AG08395 (cell line): ENCODE measurements at regions not wholly inside any gene's neighbourhood (a gene's known extent, or its start where the extent isn't known, plus 50 kb on each side); places are given as distances from the start of the nearest gene placed in this dataset.

Source experiments
- DNase-seq: peaks from one replicate; pipeline ENCODE4 v3.0.0; 2012; ENCODE audit warnings: mixed read lengths, low spot score

DNA sequence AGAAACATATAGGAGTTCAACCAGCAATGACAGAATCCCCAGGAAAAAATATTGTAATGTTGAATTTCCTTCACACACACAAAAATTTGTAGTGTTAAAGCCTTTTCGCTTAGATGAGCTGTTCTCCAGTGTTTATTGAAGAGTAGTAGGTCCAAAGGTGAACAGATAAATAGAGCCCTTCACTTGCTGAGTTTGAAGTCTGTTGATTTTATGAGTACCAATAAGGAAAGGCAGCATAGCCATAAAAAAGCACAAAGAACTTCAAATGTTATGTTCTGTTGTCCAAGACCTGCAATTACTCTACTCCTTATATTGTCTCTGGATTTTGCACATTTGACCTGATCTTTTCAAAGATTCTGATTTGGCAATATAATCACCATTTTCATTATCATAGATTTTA is 362.7 kb upstream of the B3GALT2 start:
- no peak for DNase-seq

DNA sequence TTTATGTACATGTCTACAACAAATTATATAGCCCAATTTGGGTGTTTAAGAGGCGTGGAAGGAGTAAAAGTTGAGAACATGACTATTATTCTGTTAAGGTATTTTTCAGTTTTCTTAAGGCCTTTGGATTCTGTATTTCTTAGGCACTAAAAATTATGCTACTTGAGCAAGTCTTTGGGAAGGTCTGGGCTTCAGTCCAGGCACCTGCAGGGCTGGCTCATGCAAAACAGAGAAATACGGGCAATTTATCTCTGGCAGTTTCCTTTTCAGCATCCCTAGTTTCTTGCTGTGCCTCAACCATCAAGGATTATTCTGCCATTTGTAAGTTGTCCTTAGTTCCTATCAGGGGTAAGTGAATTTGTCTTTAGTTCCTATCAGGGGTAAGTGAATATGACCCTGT is 358.8 kb upstream of the B3GALT2 start:
- no peak for DNase-seq

DNA sequence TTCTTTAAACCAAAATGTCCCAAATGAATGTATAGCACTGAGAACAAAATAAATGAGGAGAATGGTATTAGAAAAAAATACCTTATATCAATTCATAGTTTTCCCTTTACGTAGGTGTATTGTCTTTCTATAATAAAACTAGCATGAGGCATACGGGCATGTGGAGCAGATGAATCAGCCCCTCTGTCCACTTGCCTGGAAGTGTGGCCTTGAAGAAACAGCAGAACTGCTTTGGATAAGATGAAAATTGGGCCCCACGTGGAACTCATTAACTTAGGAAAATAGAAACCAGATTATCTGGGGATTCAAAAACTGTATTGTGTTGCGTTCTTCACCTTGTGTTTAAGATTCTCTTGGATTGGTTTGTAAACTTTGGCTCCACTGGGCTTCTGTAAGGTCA is 356.8 kb upstream of the B3GALT2 start:
- DNase-seq = no peak

DNA sequence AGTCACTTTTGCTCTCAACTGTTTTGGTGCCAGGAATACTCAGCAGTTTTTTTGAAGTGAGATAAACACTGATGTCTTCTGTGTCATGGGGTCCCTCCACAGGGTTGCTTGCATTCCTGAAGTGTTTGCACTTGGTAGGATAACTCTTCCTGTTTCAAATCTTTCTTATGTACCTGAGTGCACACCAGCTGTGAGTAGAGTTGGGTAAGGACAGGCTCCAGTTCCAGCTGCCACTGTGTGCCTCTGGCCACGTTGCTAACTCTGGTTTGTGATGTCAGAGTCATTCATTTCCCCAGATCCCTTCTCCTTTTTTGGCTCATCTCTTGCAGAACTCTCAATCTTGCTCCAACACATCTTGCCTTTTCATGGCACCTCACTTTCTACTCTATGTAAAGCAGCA is 356.3 kb upstream of the B3GALT2 start:
- DNase-seq = no peak

DNA sequence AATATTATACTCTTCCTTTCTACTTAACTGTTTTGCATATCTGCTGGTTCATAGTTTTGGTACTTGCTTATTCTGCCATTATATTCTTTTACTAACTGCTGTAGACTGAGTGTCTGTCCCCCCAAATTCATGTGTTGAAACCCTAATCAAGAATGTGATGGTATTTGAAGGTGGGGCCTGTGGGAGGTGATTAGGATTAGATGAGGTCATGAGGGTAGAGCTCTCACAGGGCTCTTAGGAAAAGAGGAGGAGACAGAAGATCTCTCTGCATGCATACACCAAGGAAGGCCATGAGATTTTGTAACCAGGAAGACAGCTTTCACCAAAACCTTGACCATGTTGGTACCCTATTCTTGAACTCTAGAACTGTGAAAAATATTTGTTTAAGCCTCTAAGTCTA is 354.1 kb upstream of the B3GALT2 start:
- no peak for DNase-seq

DNA sequence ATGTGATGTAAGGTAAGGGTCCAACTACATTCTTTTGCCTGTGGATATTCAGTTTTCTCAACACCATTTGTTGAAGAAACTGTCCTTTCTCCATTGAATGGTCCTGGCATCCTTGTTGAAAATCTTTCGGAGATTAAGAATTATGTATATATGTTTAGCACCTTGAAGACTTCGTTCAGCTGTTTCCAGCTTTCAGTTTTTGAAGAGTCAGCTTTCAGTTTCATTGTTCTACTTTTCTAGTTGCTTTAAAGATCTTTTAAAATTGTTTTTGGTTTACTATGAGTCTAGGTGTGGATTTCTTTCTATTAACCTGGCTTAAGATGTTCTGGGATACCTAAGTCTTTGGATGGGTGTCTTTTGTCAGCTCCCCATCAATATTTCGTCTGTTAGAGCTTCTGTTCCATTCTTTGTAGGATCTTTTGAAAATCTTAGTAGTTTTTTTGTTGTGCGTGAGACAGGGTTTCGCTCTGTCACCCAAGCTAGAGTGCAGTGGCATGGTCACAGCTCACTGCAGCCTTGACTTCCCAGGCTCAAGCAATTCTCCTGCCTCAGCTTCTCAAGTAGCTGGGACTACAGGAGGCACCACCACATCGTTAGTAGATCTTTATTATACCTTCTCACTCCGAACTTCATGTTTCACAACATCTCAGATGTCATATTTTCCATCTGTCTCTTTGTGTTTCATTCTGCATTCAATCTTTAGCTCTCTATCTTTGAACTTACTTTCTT is 353.5 kb upstream of the B3GALT2 start:
- no peak for DNase-seq

DNA sequence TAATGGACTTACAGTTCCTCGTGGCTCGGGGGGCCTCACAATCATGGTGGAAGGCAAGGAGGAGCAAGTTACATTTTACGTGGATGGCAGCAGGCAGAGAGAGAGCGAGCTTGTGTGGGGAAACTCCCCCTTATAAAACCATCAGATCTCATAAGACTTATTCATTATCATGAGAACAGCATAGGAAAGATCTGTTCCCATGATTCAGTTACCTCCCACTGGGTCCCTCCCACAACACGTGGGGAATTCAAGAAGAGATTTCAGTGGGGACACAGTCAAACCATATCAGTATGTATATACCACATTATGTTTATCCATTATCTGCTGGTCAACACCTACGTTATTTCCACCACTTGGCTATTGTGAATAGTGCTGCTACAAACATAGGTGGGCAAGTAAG is 352.3 kb upstream of the B3GALT2 start:
- DNase-seq = no peak

DNA sequence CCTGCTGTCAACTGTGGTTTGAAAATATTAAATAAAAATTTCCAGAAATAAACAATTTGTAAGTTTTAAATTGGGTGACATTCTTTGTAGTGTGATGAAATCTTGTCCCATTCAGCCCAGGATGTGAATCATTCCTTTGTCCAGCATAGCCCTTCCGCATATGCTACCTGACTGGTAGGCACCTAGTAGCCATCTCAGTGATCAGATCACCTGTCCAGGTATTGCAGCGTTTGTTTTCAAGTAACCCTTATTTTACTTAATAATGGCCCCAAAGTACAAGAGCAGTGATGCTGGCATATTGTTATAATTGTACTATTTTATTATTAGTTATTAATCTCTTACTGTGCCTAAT is 351.6 kb upstream of the B3GALT2 start:
- no peak for DNase-seq

DNA sequence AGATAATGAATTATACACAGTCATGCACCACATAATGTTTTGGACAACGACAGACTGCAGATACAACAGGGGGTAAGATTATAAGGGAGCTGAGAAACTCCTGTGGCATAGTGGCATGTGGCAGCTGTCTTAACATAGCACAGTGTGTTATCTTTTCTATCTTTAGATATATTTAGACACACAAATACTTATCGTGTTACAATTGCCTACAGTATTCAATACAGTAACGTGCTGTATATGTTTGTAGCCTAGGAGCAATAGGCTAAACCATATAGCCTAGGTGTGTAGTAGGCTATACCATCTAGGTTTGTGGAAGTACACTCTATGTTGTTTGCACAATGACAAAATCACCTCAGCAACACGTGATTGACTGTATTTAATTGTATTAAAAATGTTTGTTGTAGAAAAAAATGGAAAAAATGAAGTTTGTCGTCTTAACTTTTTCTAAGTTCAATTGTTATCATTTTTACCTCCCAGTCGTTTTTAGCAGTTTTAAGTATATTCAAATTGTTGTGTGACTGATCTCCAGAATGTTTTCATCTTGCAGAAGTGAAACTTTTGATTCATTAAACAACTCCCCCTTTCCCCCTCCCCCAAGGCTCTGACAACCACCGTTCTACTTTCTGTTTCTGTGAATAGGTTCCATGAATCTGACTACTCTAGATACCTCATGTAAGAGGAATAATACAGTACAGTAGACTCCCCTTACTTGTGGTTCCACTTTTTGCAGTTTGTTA is 351.0 kb upstream of the B3GALT2 start:
- DNase-seq = no peak

DNA sequence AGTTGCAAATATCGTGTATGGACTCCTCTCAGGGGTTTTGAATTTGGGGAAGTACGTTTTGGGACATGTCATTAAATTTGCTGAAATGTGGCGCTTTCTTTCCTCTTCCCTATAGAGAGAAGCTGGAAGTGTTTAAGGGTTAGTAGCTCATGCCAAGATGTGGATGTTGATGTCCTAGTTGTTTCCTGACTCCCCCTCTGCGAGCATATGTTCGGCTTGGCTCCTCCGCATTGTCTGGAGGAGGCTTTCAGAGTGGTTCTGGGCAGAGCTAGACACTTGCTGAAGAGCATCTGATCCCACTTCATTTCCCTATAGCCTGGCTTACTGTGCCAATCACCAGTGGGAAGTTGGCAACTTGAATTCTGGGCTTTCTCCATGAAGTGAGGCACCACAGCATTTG is 347.4 kb upstream of the B3GALT2 start:
- no peak for DNase-seq

DNA sequence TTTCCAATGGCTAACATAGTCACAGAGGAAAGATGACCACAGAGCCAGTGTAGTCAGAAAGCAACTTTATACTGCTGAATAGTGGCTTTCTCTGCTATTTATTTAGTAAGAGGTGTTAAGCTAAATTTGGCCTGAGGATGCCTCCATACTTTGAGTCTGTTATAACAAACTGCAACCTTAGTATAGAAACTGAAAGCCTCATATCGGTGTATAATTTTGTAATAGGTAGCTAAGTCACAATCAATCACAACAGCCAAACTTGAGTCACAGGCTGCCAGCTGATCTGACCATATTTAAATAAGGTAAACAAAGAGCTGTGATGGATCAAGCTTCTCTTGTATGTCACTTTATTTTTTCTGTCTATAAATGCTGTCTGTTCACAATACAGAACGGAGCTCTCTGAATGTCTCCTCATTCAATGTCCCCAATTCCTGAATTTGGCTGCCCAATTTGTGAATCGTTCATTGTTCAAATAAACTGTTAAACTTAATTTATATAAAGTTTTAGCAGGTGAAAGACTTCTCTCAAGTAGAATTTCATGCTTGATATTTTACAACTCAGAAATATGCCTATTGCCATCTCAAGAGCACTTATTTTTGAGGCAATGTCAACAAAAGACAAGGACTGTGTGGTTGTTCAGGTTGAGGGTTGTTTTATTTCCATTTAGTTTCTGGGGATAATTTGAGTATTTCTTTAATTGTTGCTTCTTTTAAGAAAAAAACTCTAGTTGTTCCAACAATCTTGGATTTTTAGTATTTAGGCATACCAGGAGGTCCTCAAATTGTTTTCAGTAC is 339.7 kb upstream of the B3GALT2 start:
- DNase-seq = no peak

DNA sequence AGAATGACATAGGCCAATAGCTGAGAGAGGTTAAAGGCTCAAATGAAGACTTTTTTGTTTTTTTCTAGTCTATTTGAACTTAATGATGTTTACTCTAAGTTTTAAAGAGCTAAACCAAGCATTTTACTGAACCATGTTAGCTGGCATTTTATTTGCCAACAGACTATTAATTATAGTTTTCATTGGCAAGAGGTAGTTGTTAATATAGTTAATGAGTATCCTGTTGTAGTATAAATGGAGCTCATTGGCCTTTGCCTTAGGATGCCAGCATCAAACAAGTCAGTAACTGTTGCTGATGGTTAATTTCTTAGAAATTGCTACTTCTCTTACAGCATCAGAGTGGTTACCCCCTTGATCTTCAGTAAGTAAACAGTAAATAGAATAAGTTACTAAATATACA is 339.0 kb upstream of the B3GALT2 start:
- DNase-seq = no peak

DNA sequence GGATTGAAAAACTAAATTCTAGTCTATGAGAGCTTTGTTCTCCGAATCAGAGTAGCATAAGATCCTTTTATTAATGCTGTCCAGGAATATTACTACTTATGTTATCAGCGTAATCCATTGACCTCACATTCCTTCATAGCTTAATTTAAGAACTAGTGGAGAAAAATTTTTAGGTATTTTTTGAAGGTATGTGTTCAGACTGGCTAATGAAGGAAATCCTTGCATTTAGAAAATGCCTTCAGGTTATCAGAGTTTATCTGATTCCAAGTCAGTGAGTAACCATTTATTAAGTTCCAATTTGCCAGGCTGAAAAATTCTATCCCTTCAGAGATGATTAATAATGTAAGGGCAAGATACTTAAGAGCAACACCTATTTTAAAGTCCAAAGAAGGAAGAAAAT is 338.2 kb upstream of the B3GALT2 start:
- no peak for DNase-seq

DNA sequence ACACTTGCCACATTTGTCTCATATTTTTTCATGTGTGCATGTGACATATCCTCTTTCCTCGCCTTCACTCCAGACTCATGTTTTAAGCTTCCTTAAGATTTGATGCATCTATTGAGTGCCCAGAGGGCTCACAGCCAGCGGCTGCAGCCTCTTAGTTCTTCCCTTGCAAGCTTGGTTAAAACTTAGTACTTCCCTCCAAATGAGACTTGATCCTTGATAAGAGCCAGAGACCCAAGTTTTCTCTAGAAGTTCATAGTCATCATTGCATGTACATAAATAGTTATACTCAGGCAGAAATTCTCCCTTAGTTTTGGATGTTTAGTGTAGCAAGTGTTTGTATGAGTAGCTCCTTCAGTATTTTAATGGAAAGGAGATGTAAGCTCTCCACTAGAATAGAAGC is 337.6 kb upstream of the B3GALT2 start:
- no peak for DNase-seq

DNA sequence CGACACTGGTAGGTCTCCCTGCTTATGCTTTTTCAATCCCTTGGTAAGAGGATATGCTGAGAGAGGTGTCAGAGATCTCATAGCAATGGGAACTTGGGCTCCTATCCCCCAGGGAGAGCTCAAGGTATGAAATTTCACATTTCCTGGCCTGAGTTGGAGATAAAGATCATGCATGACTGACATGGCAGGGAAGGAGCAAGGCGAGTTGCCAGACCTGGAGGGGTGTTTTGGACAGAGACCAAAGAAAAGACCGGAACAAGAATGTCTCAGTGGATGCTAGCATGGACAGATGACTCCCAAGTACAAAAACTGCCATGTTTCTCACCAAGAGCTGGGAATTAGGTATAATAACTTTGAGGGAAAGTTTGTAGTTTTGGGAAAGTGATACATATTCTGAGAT is 334.1 kb upstream of the B3GALT2 start:
- no peak for DNase-seq

DNA sequence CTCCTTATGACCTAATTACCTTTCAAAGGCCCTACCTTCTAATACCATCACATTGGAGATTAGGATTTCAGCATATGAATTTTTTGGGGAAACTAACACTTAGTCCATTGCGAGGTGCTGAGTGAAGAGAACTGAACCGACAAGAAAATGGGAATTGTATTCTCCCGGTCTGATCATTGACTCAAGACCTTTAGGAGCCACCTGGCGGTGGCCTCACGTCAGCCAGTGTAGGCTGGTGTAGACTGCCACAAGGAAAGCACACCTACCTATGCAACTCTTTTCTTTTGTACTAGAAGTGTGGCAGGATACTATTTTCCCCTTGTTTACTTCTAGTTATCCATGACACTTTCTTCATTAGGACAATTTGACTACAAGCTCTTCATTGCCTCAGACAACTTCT is 333.5 kb upstream of the B3GALT2 start:
- no peak for DNase-seq

DNA sequence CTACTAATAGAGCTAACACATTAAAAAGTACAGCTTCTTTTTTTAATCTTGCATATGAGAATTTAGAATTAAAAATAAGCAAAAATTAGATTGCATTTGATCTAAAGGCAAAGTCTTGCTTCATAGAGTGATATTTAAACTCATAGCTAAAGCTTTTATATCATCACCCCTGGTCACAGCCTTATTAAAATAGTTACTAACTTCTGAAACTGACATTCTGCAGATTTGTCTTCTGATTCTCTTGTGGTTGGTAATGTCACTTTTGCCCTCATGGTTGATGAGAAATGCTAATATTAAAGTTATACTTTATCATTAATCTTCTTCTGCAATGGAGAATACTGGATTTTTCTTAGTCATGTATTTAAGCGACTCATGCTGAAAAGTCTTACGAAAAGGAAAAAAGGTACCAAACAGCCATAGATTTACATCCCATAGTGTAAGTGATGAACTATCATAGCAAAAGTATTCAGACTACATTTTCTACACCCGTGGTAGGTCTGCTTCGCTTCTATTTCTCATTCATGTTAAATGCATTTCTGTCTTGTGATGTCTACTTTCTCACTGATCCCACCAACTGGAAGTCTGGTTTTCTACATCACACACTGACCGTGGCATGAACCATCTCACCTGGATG is 330.5 kb upstream of the B3GALT2 start:
- no peak for DNase-seq

DNA sequence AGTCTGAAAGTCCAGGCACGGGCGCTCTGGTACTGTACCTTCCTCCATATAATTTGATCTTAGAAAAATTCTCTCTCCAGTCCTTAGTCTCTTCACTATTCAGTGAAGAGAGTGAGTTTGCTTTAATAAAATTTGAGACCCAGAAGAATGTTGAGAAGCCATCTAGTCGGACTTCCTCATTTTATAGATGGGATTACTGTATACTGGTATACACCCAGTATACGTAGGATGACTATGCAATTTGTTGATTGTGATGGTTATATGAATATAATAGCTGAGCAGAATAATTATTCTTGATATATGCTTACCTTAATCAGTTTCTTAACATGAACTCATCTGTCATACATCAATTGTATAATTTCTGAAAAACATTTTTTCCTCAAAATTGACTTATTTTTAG is 328.0 kb upstream of the B3GALT2 start:
- DNase-seq = no peak

DNA sequence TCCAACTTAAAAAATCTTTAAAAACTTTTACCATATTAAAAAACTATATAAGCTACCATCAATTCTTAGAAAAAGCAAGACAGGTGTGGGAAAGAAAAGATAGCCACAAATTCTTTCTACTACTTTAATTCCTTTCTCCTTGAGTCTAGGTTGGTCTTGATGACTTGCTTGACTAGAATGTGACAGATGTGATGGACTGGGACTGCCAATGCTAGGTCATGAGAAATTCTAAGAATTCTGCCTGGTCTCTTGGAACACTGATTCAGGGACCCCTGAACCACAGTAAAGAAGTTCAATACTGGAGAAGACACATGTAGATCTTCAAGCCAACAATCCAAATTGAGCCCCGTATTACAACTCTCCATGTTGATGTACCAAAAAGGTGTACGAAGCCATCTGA is 326.6 kb upstream of the B3GALT2 start:
- no peak for DNase-seq

DNA sequence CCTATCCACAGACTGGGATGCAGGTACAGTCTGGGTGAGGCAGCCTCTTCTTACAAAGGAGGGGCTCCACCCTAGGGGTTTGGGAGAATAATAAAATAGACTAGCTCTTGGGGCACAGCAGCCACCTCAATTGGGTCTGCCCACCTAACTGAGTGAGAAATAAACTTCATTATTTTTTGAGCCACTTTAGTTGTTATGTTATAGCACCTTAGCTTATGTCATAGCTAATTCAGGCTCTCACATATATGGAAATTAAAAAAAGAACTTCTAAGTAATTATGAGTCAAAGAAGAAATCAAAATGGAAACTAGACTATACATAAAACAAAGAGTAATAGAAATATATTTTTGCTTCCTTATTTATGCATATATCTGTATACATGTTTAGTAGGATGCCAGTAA is 318.5 kb upstream of the B3GALT2 start:
- no peak for DNase-seq

DNA sequence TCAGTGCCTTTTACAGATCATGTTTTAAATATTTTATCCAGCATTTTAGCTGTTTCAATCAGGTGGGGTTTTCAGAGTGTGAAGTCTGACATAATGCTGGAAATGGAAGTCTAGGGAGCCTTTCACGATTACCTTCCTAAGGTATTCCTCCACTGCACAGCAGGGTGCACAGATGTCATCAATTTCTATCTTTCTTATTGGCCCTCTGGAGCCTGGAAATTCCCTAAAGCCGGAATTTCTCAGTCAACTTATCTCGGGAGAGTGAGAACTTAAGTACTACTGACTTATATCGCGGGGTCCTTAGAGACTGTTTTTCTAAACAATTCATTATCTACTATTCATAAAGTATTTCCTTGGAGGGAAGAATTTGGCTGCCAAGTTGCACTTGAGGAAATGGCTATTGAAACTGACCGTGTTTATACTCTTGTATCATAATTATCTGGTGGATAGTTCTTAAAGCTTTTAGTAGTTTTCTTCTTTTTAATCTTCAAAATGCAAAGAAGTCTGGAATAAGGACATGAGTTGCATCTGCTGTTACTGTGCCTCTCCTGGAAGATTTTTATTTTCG is 311.8 kb upstream of the B3GALT2 start:
- no peak for DNase-seq

DNA sequence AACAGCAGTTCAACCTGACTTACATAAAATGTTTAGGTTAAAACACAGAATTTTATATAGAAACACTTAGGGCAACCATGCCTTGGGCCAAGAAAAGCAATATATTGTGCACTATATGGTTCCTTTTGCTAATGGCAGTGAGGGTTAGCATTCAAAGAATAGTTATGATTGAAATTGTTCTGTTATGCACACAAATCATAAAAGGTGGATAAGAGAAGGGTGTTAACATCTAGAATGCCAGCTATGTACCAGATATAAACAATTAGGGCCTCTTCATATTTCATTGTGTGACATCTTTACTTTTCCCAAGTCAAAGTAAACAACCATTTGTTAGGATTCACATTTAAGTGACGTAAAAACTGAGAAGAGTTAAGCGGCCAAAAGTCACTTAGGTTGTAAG is 308.0 kb upstream of the B3GALT2 start:
- DNase-seq = no peak
